Bone marrow (tissue), 2 donors: ENCODE measurements at regions not wholly inside any gene's neighbourhood (a gene's known extent, or its start where the extent isn't known, plus 50 kb on each side); places are given as distances from the start of the nearest gene placed in this dataset.

ENCODE experiments used
- DNase-seq, 2 donors: peaks; one replicate each; lab custom pipeline; 2025; lab: John Stamatoyannopoulos, UW

DNA sequence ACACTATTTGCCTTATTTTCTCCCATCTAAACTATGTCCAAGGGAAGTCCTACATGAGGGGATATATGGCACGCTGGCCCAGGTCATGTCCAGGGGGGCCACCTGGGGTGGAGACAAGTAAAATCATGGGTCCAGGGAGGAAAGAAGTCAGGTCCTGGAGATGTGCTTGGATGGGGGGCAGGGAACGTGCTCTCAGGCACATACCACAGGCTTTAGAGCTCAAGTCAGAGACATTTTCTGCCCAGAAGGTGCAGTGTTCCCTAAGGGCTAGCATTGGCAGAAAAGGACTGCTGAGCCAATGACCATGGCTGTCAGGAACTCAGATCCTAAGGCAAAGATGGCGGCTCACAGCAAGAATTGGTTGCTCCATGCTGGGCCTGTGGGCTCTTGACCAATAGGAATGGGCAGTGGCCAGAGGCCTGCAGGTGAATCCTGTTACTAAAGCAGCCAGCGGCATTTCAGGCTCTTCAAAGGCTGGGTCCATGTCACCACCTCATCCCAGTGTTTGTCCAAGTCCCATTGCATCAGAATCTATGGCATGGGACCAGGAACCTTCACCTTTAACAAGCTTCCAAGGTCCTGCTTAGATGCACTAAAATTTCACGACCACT lies 175.0 kb downstream of the RPLP1 start:
- DNase-seq: no peak

DNA sequence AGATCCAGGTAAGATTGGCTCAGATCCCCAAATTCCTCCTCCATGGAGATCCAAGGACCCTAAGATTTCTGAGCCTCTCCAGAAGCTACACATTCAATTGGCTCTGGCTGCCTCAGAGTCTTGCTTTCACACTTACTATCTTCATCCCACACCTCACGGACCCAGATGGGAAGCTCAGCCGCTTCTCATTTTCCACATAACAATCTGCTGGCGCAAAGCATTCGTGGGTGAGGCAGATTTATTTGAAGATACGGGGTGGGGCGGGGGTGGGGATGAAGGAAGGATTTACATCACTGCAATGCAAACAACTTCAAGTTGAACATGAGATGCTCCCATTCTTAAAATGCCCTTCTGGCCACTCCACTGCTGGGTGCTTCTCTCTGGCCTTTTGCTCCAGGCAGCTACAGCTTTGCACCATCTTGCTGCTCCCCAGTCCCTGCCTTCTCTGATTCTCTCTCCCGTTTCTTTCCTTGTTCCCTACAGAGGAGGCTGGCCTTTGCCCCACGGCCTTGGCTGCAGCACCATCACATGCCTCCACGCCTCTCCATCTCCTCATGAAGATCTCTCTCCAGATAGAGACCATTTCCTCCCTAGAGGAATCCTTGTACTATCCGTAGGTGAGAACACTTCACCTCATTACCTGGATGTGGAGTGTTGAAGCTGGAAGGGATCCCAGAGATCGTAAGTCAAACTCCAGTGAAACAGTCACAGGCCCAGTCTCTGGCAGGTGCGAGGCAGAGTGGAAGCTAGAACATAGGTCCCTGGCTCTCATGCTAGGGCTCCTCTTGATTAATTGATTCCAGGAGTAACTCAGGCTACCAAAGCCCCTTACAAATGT lies 175.9 kb downstream of the RPLP1 start:
- no peak for DNase-seq

- DNase-seq: no peak
Measured at GRCh38 chr15:69629631-69630161, 177.1 kb downstream of the RPLP1 start.

- DNase-seq: no peak
Measured at GRCh38 chr15:69631005-69631404, 178.4 kb downstream of the RPLP1 start.

DNA sequence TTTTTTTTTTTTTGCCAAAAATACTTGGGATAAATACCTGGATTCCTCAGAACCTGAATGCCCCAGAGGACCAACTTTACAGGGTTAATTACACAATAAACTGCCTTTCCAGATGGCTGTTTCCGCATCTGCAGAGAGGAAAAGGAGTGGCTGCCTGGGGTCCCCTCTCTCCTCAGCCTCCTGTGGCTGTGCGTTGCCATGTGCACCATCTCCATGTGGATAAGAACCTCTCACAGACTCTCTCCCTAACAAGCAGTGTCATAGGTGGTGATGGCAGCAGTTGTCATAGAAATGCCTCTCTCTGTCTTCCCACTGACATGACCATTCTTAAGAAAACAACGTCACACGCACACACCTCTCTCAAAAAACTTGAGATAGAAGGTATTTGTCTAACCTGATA lies 179.4 kb downstream of the RPLP1 start:
- DNase-seq: no peak

GRCh38 chr15:69634860-69635259 lies 182.2 kb downstream of the RPLP1 start:
- no peak for DNase-seq

DNA sequence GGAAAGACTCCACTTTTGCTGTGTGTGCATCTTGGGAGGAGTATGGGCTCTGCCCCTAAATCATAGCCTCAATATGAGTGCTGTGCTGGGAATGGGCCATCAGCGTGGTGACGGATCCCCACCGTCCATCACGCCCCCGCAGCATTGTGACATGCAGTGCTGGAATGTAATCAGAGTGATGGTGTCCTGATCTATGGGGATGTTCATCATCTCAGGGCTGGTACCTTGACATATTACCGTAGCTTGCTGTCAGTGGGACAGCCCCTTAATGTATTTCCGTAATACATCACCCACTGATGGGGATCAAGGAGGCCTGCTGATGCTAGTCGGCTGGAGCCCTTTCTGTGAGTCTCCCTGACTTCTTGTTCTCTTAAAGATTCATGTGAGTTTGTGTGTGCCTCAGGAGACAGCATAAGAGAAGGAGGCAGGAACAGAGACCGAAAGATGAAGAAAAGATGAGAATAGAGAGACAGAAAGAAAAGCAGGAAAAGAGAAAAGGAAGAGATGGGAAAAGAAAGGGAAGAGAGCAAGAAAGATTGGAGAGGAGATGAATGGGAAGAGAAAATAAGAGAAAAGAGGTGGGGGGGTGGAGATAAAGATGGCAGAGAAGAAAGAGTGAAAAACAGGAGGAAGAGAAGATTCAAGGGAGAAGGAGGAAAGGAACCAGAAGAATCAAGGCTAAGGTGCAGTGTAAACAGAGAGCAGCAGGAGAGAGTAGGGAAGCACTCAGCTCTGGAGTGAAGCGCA lies 183.7 kb downstream of the RPLP1 start:
- DNase-seq: no peak

- no peak for DNase-seq
Measured at GRCh38 chr15:69637818-69638217, 185.2 kb downstream of the RPLP1 start.

GRCh38 chr15:69643476-69643875 lies 190.9 kb downstream of the RPLP1 start:
- DNase-seq: no peak

GRCh38 chr15:69643971-69644370 lies 191.4 kb downstream of the RPLP1 start:
- DNase-seq: no peak

DNA sequence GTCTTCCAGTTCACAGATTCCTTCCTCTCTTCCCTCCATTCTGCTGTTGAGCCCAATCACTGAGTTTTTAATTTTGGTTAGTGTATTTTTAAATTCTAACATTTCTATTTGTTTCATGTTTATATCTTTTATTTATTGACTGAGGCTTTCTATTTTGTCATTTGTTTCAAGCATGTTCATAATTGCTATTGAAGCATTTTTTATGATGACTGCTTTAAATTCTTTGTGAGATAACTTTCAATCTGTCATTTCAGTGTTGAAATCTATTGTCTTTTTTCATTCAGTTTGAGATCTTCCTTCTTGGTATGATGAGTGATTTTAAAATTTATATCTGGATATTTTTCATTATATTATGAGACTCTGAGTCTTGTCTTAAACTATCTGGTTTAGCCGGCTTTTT lies 192.3 kb downstream of the RPLP1 start:
- DNase-seq: no peak

- no peak for DNase-seq
Measured at GRCh38 chr15:69647142-69647513, 194.5 kb downstream of the RPLP1 start.

- no peak for DNase-seq
Measured at GRCh38 chr15:69648212-69648611, 195.6 kb downstream of the RPLP1 start.

DNA sequence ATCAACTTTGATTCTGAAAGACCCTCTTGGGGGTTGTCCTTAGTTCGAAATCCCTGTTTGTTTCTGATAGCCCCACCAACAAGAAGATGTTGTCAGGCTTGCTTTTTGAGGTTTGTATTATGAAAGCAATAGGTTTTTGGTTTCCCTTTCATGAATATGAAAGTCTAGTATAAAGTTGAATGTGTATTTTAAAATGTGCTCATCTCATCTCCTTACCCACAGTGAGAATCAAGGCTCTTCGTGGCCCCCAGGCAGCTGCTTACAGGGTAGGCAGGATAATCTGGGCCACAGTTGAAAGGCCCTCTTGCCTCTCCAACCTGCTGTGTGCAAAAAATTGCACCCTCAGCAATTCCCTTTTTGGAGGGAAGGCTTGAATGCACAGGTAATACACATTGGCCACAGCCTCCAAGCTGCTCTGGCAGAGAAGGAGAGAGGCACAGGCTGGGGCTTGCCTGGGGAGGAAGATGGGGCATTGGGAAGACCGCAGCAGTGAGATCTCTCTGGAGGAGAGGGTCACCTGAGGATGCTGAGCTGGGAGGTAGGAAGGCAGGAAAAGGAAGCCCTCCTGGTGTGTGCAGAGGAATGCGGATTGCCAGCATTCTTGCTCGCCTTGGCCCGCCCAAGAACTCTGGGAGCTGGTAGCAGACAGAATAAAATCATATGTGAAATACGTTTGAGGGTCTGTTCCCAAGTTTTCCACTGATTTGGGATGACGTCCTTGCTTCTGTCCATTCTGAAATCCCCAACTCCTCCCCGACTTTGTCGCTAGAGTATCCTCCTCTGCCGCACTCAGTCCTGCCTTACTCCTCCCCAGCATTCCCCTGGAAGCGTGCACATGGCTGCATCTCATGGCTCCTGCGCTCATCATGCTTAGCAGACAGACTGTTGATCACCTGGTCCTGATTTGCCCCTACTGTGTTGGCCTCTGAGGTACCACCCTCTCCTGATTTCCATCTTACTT lies 196.4 kb downstream of the RPLP1 start:
- no peak for DNase-seq

DNA sequence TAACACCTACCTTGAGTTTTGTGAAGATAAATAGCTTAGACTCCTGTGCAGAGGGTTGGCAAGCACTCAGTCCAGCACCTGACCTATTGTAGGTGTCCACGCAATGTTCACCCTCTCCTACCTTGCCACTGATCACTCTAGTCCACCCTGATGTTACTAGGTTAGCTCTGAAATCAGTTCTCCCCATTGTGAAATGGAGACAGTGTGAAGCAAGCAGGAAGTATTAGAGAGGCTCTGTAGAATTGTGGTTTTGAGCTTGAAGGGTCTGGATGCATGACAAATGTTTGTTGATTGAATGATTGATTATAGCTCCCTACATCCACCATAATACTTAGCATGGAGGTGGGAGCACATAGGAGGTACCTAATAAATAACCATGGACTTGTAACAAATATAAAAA lies 199.7 kb downstream of the RPLP1 start:
- no peak for DNase-seq

GRCh38 chr15:69652751-69653305 lies 200.2 kb downstream of the RPLP1 start:
- no peak for DNase-seq

- no peak for DNase-seq
Measured at GRCh38 chr15:69653306-69653705, 200.7 kb downstream of the RPLP1 start.

- DNase-seq: no peak
Measured at GRCh38 chr15:69653846-69654245, 201.2 kb downstream of the RPLP1 start.

DNA sequence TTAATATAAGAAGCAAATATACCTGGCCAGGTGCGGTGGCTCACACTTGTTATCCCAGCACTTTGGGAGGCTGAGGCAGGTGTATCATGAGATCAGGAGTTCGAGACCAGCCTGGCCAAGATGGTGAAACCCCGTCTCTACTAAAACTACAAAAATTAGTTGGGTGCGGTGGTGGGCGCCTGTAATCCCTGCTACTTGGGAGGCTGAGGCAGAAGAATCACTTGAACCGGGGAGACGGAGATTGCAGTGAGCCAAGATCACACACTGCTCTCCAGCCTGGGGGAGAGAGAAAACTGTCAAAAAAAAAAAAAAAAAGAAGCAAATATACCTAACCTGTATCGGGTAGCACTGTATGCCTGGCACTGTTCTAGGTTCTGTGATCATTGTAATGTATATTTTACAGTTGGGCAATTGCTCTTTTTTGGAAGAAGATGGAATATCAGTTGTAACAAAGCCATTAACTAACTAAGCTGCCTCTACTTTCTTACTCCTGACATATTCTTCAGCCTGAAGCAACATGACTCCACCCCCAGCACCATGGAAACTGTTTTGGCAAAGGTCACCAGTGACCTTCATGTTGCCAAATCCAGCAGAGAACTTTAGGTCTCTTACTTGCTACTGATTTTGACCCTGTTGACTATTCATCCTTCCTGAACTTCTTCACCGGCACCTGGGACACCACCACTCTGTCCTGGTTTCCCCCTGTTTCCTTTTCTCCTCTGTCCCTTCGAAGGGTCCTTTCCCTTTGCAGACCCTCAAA lies 203.8 kb downstream of the RPLP1 start:
- no peak for DNase-seq

DNA sequence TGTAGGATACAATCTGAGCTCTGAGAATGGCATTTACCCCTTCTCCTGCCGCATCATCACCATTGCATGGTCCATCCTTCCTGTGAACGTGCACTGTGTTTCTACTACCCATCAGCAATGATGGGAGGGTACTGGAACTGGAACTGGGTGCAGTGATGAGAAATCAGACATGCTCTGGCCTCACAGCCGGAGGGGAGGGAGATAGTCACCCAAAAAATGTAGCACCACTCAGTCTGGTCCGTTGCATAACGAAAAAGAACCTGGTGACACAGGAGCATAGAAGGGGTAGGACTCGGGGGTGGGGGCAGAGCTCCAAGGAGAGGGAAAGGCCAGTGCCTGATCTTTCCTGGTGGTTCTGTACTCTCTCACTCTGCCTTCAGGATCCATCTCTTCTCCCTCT lies 205.0 kb downstream of the RPLP1 start:
- DNase-seq: no peak
